Mammary epithelial cell (primary cell): ENCODE measurements at regions not wholly inside any gene's neighbourhood (a gene's known extent, or its start where the extent isn't known, plus 50 kb on each side); places are given as distances from the start of the nearest gene placed in this dataset.

Experiments
- EZH2 ChIP-seq: IDR thresholded peaks from 2 replicates; pipeline ENCODE4 v1.6.1; 2012; ENCODE audit warnings: low read length, inconsistent platforms, borderline replicate concordance
- TF ChIP-seq, protein P1 (sequence below), 2 donors: IDR thresholded peaks in 1 of 2; conservative IDR thresholded peaks in 1 of 2; 2 replicates each; pipeline ENCODE4 v1.5.1; 2011 to 2012; ENCODE audit warnings: inconsistent platforms in 2 of 2, low read length in 2 of 2, mild to moderate bottlenecking in 2 of 2, control low read depth in 1 of 2, low read depth in 1 of 2; ENCODE audit not compliant: insufficient read depth in 1 of 2; ENCODE audit errors: extremely low read depth in 1 of 2

DNA sequence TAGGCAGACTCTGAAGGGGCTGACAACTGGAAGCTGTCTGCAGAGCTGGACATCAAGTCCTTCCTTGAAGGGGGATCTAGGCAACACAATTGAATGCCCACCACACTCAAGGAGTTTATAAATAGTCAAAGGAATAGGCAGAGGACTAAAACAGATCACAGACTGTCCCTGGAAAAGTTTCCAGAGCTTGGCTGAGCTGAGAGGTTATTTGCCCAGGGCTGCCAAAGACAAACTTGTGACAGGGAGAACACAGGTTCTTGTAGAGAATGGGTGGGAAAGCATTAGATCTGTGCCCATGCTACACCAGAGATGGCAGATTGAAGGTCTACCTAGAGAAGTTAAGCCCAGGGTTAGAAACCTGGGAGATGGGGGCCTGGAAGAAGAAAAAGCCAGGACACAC is 344.6 kb downstream of the MID1IP1 start:
- TF ChIP-seq, protein P1, sequence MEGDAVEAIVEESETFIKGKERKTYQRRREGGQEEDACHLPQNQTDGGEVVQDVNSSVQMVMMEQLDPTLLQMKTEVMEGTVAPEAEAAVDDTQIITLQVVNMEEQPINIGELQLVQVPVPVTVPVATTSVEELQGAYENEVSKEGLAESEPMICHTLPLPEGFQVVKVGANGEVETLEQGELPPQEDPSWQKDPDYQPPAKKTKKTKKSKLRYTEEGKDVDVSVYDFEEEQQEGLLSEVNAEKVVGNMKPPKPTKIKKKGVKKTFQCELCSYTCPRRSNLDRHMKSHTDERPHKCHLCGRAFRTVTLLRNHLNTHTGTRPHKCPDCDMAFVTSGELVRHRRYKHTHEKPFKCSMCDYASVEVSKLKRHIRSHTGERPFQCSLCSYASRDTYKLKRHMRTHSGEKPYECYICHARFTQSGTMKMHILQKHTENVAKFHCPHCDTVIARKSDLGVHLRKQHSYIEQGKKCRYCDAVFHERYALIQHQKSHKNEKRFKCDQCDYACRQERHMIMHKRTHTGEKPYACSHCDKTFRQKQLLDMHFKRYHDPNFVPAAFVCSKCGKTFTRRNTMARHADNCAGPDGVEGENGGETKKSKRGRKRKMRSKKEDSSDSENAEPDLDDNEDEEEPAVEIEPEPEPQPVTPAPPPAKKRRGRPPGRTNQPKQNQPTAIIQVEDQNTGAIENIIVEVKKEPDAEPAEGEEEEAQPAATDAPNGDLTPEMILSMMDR (conservative IDR thresholded peaks at IDR 0.05 in 1 of 2, IDR thresholded peaks at IDR 0.05 in 1 of 2; ENCODE audit: extremely low read depth in 1 of 2, insufficient read depth in 1 of 2, low read depth in 1 of 2, low read length in 2 of 2), result no peak
- no peak for TF ChIP-seq EZH2
